ENCODE measurements at regions not wholly inside any gene's neighbourhood (a gene's known extent, or its start where the extent isn't known, plus 50 kb on each side); places are given as distances from the start of the nearest gene placed in this dataset.

DNA sequence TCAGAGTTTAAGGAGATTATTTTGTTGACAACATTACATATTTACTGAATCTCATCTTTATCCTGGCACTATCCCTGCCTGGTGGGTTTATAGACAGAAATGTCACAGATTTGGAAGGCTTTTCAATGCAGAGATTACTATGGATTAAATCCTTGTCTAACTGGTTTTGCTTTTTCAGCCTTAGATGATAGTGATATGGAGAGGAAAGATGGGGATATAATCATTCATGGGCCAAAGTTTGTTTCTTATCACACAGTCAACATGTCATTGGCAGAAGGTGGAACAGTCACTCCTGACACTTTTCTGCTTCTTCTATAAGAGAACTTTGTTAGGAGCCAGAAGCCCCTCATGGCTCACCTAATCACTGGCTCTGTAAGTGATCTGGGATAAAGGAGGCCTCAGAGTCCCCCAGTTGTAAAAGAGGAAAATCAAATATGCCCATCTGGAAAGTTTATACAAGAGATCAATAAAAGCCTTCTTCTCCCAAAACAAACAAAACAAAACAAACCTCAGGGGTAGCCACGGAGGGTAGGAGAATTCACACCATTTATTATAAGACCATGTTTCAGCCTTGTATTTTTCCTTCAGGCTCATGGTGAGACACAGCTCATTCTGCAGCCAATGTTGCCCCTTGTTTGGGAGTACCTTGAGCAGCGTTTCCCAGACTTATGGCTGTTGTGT lies 101.2 kb downstream of the PCSK1 start:
- TF ChIP-seq POLR2A (IDR thresholded peaks at IDR 0.05) (no peak), CTCF (IDR thresholded peaks at IDR 0.05) (no peak)
